ENCODE measurements at regions not wholly inside any gene's neighbourhood (a gene's known extent, or its start where the extent isn't known, plus 50 kb on each side); places are given as distances from the start of the nearest gene placed in this dataset.

DNA sequence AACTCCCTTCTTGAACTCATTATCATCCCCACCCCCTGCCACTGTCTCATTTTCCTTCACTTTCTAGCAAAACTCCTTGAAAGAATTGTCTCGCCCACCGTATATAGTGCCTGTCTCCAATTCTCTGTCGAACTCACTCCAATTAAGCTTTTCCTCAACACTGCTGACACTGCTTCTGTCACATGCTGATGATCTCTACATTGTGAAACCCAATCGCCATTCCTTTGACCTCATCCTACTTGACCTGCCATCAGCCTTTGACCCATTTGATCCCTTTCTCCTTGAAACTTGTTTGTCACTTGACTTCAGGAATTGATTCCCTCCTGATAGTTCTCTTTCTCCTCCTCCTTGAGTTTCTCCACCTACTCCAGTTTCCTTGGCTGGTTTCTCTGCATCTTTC lies 54.8 kb downstream of the CCDC71L start:
- H3K4me1 Mint-ChIP-seq (ENCODE audit: low read depth): peaks cover 15% of the 10 kb centered on the region
- H3K27me3 Mint-ChIP-seq: peaks cover 1% of the 10 kb centered on the region
- H3K36me3 Mint-ChIP-seq: no peaks in the 10 kb centered on the region
- H3K27ac Mint-ChIP-seq: no peak overlapping the region
- no peaks in the 10 kb centered on the region for H3K9me3 Mint-ChIP-seq
- ChIA-PET CTCF (no interaction called here), POLR2A (no interaction called here)
- no peak overlapping the region for H3K4me3 Mint-ChIP-seq
- intact Hi-C loops (cut with micrococcal nuclease): no loop called here
- no peak for DNase-seq

DNA sequence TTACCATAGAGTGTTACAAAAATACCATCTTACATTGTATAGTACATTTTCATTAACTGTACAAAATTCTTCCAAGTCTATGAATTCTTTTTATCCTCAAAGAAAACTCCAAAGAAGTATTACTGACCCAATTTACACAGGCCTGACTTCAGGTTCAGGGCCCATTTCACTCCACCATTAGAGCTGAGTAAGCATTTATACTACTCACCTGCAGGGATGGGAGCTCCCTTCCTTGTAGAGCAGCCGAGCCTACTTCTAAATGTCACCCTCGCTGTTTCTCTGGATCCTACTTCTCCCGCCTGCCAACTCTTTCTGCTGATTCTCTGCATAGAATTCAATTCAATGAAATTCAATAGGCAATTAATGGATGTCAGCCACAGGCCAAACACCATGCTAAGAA lies 56.0 kb downstream of the CCDC71L start:
- intact Hi-C loops (cut with micrococcal nuclease): loop anchor here (1.0 to 5.0 kb wide), 3 partner anchors 63 to 262 kb away; partner anchors contain the start of gene PIK3CG
- H3K4me3 Mint-ChIP-seq: no peak overlapping the region
- H3K27ac Mint-ChIP-seq: no peak overlapping the region
- no peaks in the 10 kb centered on the region for H3K36me3 Mint-ChIP-seq
- H3K4me1 Mint-ChIP-seq (ENCODE audit: low read depth): peaks cover 15% of the 10 kb centered on the region
- no peak for DNase-seq
- peaks cover under 1% of the 10 kb centered on the region for H3K27me3 Mint-ChIP-seq
- ChIA-PET CTCF (interaction anchor here (1.5 kb wide), 1 partner anchor 56 kb away, joined by 5 read pairs; the partner anchor contains the start of gene CCDC71L), POLR2A (no interaction called here)
- H3K9me3 Mint-ChIP-seq: no peaks in the 10 kb centered on the region

DNA sequence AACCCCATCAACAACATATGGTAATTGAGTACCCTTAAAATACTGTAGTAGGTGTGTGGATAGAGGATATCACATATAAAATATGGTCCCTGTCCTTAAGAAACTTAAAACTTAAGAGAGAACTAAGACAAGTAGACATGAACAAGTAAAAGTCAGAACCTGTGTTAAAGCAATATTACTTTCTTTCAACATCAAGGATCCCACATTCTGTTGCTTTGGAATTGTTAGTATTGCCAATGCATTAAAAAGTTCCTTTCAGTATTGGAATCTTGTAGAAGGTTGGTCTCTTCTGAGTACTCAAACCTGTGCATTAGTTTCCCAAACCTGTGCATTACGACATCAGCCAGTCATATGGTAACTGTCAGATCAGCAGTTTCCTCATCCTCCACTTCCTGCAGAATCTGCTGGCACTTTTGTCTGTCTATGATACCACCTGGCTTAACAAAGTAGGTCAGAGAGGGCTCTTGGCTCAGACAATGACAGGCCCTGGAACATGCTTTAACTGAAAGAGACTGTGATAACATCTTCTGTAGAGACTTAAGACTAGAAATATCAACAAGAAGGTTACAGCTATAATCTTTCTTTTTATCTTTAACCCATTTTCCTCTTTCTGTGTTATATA lies 56.5 kb downstream of the CCDC71L start:
- intact Hi-C loops (cut with micrococcal nuclease): loop anchor here (1.0 to 5.0 kb wide), 3 partner anchors 62 to 263 kb away; partner anchors contain the start of gene PIK3CG

DNA sequence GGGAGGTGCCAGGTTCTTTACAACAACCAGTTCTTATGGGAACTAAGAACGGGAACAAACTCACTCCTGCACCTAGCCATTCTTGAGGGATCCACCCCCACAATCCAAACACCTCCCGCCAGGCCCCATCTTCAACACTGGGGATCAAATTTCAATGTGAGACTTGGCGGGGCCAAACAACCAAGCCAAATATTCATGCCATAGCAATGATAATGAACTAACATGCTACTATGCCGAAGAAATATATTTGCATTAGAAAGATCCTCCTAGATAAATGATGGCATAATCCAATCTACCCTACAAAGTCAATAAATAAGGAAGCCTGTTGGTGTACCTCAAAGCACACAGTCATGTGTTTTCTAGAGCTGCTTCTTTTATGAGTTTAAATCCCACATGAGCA lies 57.6 kb downstream of the CCDC71L start:
- H3K27ac Mint-ChIP-seq: no peak overlapping the region
- intact Hi-C loops (cut with micrococcal nuclease): loop anchor here (5.0 kb wide), 1 partner anchor 264 kb away; the partner anchor contains the start of gene PIK3CG
- H3K36me3 Mint-ChIP-seq: no peaks in the 10 kb centered on the region
- DNase-seq: no peak
- no peaks in the 10 kb centered on the region for H3K27me3 Mint-ChIP-seq
- no peaks in the 10 kb centered on the region for H3K9me3 Mint-ChIP-seq
- ChIA-PET POLR2A (no interaction called here), CTCF (interaction anchor here (1.1 kb wide), 1 partner anchor 61 kb away, joined by 3 read pairs; no protein-coding TSS in a partner anchor)
- no peak overlapping the region for H3K4me3 Mint-ChIP-seq
- H3K4me1 Mint-ChIP-seq (ENCODE audit: low read depth): peaks cover 19% of the 10 kb centered on the region

More for the DNA sequence above, 56.5 kb downstream of the CCDC71L start:
- Mint-ChIP-seq H3K27me3 (no peaks in the 10 kb centered on the region), H3K4me1 (ENCODE audit: low read depth) (peaks cover 15% of the 10 kb centered on the region), H3K27ac (no peak overlapping the region), H3K36me3 (no peaks in the 10 kb centered on the region), H3K9me3 (no peaks in the 10 kb centered on the region), H3K4me3 (no peak overlapping the region)
- POLR2A ChIA-PET: no interaction called here
- CTCF ChIA-PET: interaction anchor here (1.1 to 1.5 kb wide), 2 partner anchors 57 to 62 kb away, joined by 3 to 5 read pairs; partner anchors contain the start of gene CCDC71L
- peak; percentile 68 for DNase-seq

DNA sequence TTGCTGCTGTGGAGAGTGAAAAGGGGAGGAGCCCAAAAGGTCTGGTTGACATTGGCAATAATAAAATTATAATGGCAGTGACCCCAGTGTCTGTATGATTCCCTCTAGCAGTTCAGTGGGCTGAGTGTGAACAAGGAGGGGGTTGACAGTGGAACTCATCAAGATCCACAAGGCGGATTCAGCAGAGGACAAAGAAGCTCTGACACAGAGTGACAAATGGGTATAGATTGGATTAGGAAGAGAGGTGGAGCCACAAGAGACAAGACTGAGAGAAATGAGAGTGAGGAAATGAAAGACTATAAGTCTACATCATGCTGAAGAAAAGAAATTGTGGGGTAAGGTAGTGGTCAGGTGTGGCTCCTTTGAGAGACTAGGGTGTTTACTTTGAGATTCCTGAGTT lies 58.9 kb downstream of the CCDC71L start:
- ChIA-PET CTCF (interaction anchor here (1.5 to 1.6 kb wide), 2 partner anchors 59 to 135 kb away, joined by 6 to 7 read pairs; no protein-coding TSS in a partner anchor), POLR2A (no interaction called here)
- intact Hi-C loops (cut with micrococcal nuclease): loop anchor here (5.0 kb wide), 1 partner anchor 265 kb away; the partner anchor contains the start of gene PIK3CG
- no peaks in the 10 kb centered on the region for H3K27me3 Mint-ChIP-seq
- no peaks in the 10 kb centered on the region for H3K36me3 Mint-ChIP-seq
- H3K9me3 Mint-ChIP-seq: no peaks in the 10 kb centered on the region
- no peak for DNase-seq
- H3K4me1 Mint-ChIP-seq (ENCODE audit: low read depth): peaks cover 19% of the 10 kb centered on the region
- no peak overlapping the region for H3K27ac Mint-ChIP-seq
- no peak overlapping the region for H3K4me3 Mint-ChIP-seq

DNA sequence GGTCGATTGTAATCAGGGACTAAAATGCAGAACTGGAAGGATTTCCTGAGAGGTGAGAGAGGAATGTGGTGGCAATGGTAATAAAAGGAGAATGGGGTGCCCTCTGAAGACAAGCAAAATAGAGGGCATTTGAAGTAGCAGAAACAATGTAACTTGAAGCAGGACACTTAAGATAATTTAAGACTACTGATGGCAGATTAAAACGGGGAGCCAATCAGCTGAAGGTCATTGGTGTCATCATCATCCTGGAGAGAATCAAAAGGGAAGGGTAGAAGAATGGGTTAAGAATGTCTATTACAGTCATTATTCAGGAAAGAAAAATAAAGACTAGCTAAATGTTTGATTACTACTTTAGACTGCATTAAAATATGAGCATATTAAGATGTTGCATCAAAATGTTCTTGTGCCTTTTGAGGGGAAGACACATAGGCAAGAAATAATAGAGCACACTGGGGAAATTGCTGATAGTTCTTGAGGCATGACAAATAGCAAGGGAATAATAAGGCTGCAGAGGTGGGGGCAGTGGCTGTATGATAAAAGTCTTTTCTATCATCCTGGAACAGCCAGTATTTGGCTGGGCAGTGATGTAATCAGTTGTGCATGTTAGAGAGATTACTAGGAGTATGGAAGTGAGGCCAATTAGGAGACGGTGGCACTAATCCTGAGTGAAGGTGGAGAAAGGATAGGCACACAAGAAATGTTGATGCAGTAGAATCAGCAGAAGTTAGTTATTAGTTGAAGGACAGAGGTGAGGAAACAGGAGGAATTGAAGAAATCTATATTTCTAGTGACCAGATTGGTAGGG lies 60.2 kb downstream of the CCDC71L start:
- Mint-ChIP-seq H3K9me3 (no peaks in the 10 kb centered on the region), H3K27ac (no peak overlapping the region), H3K27me3 (peaks cover 2% of the 10 kb centered on the region), H3K36me3 (no peaks in the 10 kb centered on the region), H3K4me3 (no peak overlapping the region), H3K4me1 (ENCODE audit: low read depth) (peaks cover 19% of the 10 kb centered on the region)
- intact Hi-C loops (cut with micrococcal nuclease): loop anchor here (5.0 kb wide), 1 partner anchor 267 kb away; the partner anchor contains the start of gene PIK3CG
- POLR2A ChIA-PET: no interaction called here
- DNase-seq: no peak
- CTCF ChIA-PET: interaction anchor here (1.5 to 1.6 kb wide), 2 partner anchors 58 to 136 kb away, joined by 6 to 7 read pairs; no protein-coding TSS in a partner anchor

DNA sequence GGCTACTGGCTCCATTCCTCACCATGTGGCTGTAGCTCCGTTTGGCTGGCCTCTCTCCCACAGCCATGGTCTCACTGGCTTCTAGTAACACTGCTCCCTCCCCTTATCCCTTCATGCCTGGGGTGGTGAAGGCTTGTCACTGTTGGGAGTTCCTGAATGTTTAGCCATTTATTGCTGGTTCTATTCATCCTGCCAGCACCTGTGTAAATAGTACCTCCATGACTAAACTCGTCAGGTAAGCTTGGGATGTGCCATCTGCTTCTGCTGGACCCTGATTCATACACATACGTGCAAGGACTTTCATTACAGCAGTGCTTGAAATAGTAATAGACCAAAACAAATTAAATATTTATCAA lies 61.6 kb downstream of the CCDC71L start:
- no peak for DNase-seq
- Mint-ChIP-seq H3K9me3 (no peaks in the 10 kb centered on the region), H3K4me1 (ENCODE audit: low read depth) (peaks cover 10% of the 10 kb centered on the region), H3K27ac (no peak overlapping the region), H3K36me3 (no peaks in the 10 kb centered on the region), H3K27me3 (peaks cover 6% of the 10 kb centered on the region), H3K4me3 (no peak overlapping the region)
- intact Hi-C loops (cut with micrococcal nuclease): loop anchor here (2.0 to 5.0 kb wide), 2 partner anchors 31 to 63 kb away; partner anchors contain the start of gene CCDC71L
- ChIA-PET CTCF (interaction anchor here (0.9 to 3.8 kb wide), 5 partner anchors 29 to 423 kb away, joined by 3 to 18 read pairs (median 6); partner anchors contain the start of gene CCDC71L), POLR2A (interaction anchor here (0.9 kb wide), 1 partner anchor 314 kb away, joined by 4 read pairs; the partner anchor contains the start of gene NAMPT)

DNA sequence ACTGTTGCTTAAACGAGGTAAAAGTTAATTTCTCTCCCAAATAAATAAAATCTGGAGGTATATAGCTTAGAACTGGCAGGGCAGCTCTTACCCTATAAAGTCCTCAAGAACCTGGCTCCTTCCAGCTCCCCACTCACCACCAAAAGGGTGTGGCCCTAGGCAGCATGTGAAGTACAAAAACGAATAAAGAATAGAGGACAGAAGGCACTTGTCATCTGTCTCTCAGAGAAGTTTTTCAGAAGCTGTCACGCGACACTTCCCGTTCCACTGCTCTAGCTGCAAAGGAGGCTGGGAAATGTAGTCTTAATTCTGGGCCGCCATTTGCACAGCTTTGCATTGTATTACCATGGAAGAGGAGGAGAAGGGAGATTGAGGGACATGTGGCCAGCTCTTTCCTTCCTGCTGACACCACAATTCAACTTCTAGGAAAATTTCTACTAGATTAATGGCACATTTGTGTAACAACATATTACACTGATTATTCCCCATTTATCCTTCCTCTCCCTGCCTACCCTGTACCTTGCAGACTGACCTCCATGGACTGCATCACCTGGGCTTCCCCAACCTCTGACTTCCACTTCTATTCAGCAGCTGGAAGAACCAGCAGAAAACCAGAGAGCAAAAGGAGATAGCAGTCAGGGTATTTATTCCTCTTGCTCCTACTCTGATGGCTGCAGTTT lies 62.2 kb downstream of the CCDC71L start:
- H3K4me1 Mint-ChIP-seq (ENCODE audit: low read depth): peaks cover 4% of the 10 kb centered on the region
- H3K27ac Mint-ChIP-seq: no peak overlapping the region
- CTCF ChIA-PET: interaction anchor here (0.7 to 3.8 kb wide), 9 partner anchors 9 to 422 kb away, joined by 3 to 18 read pairs (median 4); partner anchors contain the start of gene CCDC71L
- no peaks in the 10 kb centered on the region for H3K9me3 Mint-ChIP-seq
- intact Hi-C loops (cut with micrococcal nuclease): loop anchor here (2.0 to 5.0 kb wide), 2 partner anchors 30 to 63 kb away; partner anchors contain the start of gene CCDC71L
- H3K27me3 Mint-ChIP-seq: peaks cover 6% of the 10 kb centered on the region
- peak; percentile 81 for DNase-seq
- no peak overlapping the region for H3K4me3 Mint-ChIP-seq
- POLR2A ChIA-PET: interaction anchor here (0.9 kb wide), 1 partner anchor 314 kb away, joined by 4 read pairs; the partner anchor contains the start of gene NAMPT
- H3K36me3 Mint-ChIP-seq: no peaks in the 10 kb centered on the region

DNA sequence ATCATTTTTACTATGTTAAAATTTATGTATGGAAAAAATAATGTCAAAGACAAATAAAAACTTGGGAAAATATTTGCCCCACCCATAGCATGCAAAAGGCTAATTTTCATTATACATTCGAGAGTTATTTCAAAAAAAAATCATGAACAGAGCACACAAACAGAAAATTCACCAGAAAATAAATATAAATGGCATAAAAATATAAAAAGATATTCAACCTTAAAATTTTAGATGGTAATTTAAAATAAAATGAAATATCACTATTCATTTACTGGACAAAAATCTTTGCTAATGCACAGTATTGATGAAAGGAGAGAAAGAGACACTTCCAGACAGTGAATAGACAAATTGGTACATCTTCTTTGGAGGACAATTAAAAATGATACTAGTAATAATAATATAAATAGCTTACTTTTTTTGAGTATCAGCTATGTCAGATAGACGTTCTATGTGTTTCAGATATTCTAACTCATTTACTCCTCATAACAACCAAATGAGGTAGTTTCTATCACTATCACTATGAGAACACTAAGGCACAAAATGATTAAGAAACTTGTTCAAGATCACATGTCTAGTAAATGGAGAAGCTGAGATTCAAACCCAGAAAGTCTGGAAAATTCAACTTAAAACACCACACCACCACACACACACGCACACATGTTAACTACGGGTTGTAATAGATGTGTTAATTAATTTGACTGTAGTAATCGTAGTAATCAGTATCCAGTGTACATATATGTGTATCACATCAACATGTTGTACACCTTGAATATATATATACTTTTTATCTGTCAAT lies 63.0 kb downstream of the CCDC71L start:
- H3K4me3 Mint-ChIP-seq: no peak overlapping the region
- no peaks in the 10 kb centered on the region for H3K9me3 Mint-ChIP-seq
- intact Hi-C loops (cut with micrococcal nuclease): loop anchor here (2.0 to 5.0 kb wide), 2 partner anchors 29 to 64 kb away; partner anchors contain the start of gene CCDC71L
- H3K36me3 Mint-ChIP-seq: no peaks in the 10 kb centered on the region
- POLR2A ChIA-PET: interaction anchor here (0.9 kb wide), 1 partner anchor 313 kb away, joined by 4 read pairs; the partner anchor contains the start of gene NAMPT
- H3K27ac Mint-ChIP-seq: no peak overlapping the region
- H3K27me3 Mint-ChIP-seq: peaks cover 9% of the 10 kb centered on the region
- CTCF ChIA-PET: interaction anchor here (0.6 to 3.8 kb wide), 7 partner anchors 9 to 444 kb away, joined by 3 to 18 read pairs (median 6); partner anchors contain the start of gene CCDC71L
- DNase-seq: no peak
- H3K4me1 Mint-ChIP-seq (ENCODE audit: low read depth): peaks cover 4% of the 10 kb centered on the region

DNA sequence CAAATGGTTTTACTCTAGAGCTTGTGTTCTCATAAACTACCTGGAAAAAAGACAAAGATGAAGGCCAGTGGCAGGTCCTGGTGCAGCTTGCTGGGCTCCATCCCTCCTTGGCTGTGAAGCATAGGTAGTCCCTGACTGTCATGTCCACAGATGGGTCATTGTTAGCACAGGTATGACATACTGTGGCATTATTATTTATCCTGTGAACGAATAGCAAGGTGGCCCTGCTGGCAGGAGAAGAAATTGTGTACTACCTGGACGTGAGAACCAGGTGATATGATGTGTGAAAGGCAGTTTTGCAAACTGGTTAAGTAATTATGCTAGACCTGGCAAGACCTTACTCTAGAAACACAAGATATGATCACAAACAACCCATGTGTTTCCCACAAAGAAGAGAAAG lies 63.9 kb downstream of the CCDC71L start:
- Mint-ChIP-seq H3K27ac (no peak overlapping the region), H3K4me3 (no peak overlapping the region), H3K4me1 (ENCODE audit: low read depth) (peaks cover 4% of the 10 kb centered on the region), H3K36me3 (no peaks in the 10 kb centered on the region), H3K9me3 (no peaks in the 10 kb centered on the region), H3K27me3 (peaks cover 10% of the 10 kb centered on the region)
- intact Hi-C loops (cut with micrococcal nuclease): loop anchor here (5.0 kb wide), 1 partner anchor 65 kb away; the partner anchor contains the start of gene CCDC71L
- DNase-seq: no peak
- POLR2A ChIA-PET: no interaction called here
- CTCF ChIA-PET: interaction anchor here (0.7 to 3.8 kb wide), 3 partner anchors 54 to 171 kb away, joined by 3 to 18 read pairs (median 7); no protein-coding TSS in a partner anchor

DNA sequence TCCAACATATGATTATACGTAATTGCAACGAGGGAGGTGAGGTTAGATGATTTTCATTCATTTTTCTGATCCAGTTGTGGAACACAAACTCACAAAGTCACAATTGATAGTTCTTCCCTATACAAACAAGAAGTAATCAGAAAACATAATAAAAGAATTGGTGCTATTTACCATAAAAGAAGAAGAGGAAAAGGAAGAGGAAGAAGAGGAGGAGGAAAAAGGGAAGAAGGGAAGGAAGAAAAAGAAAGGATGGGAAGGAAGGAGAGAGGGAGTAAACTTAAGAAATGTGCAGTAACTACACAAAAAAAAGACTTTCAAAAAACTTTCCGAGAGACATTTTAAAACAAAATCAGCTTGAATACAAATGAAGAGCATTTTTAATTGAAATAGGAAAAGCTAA lies 65.0 kb downstream of the CCDC71L start:
- Mint-ChIP-seq H3K4me1 (ENCODE audit: low read depth) (peaks cover 4% of the 10 kb centered on the region), H3K27me3 (peaks cover 10% of the 10 kb centered on the region), H3K27ac (no peak overlapping the region), H3K4me3 (no peak overlapping the region), H3K9me3 (no peaks in the 10 kb centered on the region), H3K36me3 (no peaks in the 10 kb centered on the region)
- intact Hi-C loops (cut with micrococcal nuclease): loop anchor here (5.0 kb wide), 1 partner anchor 66 kb away; the partner anchor contains the start of gene CCDC71L
- CTCF ChIA-PET: interaction anchor here (3.8 kb wide), 1 partner anchor 53 kb away, joined by 18 read pairs; no protein-coding TSS in a partner anchor
- DNase-seq: no peak
- POLR2A ChIA-PET: no interaction called here
